Fibroblast of villous mesenchyme (primary cell): ENCODE measurements at regions not wholly inside any gene's neighbourhood (a gene's known extent, or its start where the extent isn't known, plus 50 kb on each side); places are given as distances from the start of the nearest gene placed in this dataset.

Experiments
- DNase-seq: peaks from one replicate; pipeline ENCODE4 v3.0.0-alpha.2; 2010; ENCODE audit warnings: low read depth
- H3K4me3 ChIP-seq: 2 replicates; pipeline ENCODE4 v1.5.1; 2011; ENCODE audit warnings: low read depth, mild to moderate bottlenecking, low read length
- TF ChIP-seq, protein P1 (sequence below): IDR thresholded peaks from 2 replicates; pipeline ENCODE4 v1.5.1; 2012; ENCODE audit warnings: low read depth, mild to moderate bottlenecking, low read length; ENCODE audit not compliant: insufficient read depth

DNA sequence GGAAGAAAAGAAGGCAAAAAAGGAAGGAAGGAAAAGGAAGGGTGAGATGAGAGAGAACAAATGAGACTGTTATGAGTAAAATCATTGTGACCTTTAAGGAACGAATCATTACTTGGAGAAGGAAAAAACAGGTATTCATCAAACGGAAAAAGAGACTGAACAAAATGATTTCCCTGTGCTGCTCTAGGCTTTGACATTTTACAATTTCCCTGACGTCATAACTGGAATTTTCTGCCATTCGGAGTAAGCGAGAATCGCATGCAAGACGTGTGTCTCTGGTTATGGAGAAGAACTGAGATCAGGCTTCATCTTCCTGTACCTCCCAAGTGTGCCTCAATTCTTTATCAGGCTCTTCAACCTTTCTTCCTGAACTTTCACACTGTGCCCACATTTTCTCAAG is 534.7 kb upstream of the KLHL29 start:
- TF ChIP-seq, protein P1, sequence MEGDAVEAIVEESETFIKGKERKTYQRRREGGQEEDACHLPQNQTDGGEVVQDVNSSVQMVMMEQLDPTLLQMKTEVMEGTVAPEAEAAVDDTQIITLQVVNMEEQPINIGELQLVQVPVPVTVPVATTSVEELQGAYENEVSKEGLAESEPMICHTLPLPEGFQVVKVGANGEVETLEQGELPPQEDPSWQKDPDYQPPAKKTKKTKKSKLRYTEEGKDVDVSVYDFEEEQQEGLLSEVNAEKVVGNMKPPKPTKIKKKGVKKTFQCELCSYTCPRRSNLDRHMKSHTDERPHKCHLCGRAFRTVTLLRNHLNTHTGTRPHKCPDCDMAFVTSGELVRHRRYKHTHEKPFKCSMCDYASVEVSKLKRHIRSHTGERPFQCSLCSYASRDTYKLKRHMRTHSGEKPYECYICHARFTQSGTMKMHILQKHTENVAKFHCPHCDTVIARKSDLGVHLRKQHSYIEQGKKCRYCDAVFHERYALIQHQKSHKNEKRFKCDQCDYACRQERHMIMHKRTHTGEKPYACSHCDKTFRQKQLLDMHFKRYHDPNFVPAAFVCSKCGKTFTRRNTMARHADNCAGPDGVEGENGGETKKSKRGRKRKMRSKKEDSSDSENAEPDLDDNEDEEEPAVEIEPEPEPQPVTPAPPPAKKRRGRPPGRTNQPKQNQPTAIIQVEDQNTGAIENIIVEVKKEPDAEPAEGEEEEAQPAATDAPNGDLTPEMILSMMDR = no peak
- H3K4me3 ChIP-seq = no peak overlapping the region
- DNase-seq = no peak

DNA sequence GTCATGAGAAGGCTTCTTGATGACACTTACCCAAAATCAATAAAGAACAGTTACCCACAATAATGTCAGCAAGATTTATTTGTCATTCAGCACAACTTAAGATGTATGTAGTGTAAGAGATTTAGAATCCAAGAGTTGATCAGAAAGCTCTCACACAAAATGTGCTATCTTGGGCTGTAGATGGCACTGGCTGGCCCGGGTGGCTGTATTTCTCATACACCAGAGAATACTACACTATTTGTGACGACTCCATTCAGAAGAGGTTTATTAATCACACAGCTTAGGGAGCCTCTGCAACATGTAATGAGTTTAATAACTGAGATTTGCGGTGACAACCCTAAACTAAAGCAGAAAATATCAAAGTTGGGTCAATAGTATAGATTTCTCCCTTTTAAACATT is 530.4 kb upstream of the KLHL29 start:
- no peak overlapping the region for H3K4me3 ChIP-seq
- TF ChIP-seq, protein P1 = no peak
- DNase-seq = no peak

DNA sequence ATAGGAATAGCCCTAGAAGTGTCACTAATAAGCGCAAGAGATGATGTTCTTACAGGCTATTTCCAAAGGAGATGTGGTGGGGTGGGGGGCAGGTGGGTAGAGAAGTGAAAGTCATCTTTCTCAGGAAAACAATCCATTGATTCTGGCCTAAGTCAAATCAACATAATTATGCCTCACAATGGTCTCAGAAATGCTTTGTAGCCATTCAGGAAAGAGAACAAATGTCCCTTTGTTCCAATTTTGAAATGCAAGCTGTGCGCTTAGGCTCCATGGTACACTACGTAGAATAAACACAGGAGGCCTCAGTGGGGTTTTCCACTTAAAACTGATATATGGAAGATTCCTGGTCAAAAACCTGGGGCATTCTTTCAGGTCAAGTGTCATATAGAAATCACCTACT is 529.9 kb upstream of the KLHL29 start:
- TF ChIP-seq, protein P1 = no peak
- no peak for DNase-seq
- no peak overlapping the region for H3K4me3 ChIP-seq

DNA sequence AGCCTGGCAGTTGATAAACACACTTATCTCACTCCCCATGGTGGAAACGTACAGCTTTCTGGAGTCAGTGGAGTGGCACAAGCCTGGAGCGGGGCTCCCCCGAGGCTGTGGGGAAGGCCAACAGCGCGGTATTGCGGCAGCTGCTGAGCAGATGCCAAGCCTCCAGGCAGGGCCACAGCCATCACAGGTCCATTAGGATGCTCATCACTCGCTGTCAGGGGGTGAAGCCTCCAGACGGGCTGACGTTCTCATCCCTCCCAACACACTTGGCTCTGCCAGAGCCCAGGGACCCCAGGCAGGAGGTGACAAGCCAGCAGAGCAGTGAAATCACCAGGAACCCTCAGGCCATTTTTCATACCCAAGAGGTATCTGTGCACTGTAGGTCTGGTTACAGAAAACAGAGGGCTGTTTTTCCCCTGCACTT is 529.2 kb upstream of the KLHL29 start:
- H3K4me3 ChIP-seq = no peak overlapping the region
- TF ChIP-seq, protein P1 = no peak
- DNase-seq = no peak

DNA sequence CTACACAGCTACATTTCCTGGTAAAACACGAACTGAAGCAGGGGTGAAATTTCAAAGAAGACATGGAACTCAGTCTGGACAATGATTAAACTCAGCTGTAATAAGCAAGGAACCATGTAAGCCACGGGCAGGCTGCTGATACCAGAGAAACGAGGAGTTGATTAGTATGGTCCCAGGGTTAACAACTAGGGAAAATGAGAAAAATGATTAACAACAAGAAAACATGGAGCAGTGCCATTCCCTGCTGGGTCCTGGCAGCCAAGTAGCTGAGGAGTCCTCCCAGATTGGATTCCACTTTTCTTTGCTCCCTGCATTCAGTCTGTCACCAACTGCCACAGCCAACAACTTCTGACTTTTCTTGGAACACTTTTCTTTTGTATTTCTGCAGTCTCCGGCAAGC is 517.0 kb upstream of the KLHL29 start:
- TF ChIP-seq, protein P1 = no peak
- no peak for DNase-seq
- H3K4me3 ChIP-seq = no peak overlapping the region

DNA sequence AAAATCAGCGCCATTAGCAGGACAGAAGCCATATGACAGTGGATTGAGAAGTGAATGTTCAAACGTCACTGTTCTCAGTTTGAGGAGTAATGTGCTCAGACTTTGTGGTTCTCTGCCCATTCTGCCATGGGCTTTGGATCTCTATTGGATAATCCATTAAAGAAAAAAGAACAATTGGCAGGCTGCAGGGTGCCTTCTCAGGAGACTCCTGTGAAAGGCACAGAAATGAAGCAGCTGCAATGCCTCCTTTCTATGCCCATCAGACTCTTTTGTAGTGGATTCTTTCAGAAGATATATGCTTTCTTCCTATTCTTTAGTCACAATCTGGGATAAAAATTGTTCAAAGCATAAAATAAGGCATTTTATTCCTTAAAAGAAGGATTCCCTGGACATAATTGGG is 506.9 kb upstream of the KLHL29 start:
- no peak for DNase-seq
- no peak overlapping the region for H3K4me3 ChIP-seq
- TF ChIP-seq, protein P1 = no peak
